Thyroid gland (tissue), 4 donors: ENCODE measurements at regions not wholly inside any gene's neighbourhood (a gene's known extent, or its start where the extent isn't known, plus 50 kb on each side); places are given as distances from the start of the nearest gene placed in this dataset.

ENCODE experiments used
- POLR2A ChIP-seq, 2 donors: fragments of 450-650 bp; IDR thresholded peaks; one replicate each; pipeline ENCODE4 v1.6.1; 2017; ENCODE audit warnings: antibody characterized with exemption in 2 of 2, mild to moderate bottlenecking in 2 of 2, moderate library complexity in 1 of 2
- TF ChIP-seq, protein P1 (sequence below), 6 experiments: fragments of 200-600 bp in 3 of 6; fragments of 450-650 bp in 3 of 6; sonication (generic) in 3 of 6; IDR thresholded peaks; one replicate each; pipeline ENCODE4 v1.5.1; 2016 to 2019; ENCODE audit warnings: antibody characterized with exemption in 6 of 6, mild to moderate bottlenecking in 2 of 6, inconsistent platforms in 1 of 6, moderate library complexity in 1 of 6

DNA sequence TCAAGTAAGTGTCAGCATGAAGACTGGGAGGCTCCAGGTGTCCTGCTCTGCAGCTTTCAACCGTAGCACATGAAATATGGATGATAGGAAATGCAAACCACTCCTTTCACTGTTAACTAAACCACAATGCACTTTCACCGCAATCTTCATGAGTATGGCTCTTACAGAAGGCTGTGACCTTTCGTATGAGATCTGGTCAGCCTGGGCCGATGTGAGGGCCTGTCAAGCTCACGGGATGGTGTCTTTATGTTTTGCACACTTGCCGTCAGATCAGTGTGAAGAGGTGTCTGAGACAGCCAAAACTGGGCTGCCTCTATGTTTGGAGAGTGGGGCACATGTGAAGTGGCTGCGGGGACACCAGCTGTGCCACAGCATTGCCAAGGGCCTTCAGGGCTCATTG lies 62.8 kb upstream of the AFF3 start:
- TF ChIP-seq, protein P1, sequence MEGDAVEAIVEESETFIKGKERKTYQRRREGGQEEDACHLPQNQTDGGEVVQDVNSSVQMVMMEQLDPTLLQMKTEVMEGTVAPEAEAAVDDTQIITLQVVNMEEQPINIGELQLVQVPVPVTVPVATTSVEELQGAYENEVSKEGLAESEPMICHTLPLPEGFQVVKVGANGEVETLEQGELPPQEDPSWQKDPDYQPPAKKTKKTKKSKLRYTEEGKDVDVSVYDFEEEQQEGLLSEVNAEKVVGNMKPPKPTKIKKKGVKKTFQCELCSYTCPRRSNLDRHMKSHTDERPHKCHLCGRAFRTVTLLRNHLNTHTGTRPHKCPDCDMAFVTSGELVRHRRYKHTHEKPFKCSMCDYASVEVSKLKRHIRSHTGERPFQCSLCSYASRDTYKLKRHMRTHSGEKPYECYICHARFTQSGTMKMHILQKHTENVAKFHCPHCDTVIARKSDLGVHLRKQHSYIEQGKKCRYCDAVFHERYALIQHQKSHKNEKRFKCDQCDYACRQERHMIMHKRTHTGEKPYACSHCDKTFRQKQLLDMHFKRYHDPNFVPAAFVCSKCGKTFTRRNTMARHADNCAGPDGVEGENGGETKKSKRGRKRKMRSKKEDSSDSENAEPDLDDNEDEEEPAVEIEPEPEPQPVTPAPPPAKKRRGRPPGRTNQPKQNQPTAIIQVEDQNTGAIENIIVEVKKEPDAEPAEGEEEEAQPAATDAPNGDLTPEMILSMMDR (IDR thresholded peaks at IDR 0.05): no peak
- TF ChIP-seq POLR2A (IDR thresholded peaks at IDR 0.05): no peak
